Upper lobe of left lung (tissue), 6 donors: ENCODE measurements at regions not wholly inside any gene's neighbourhood (a gene's known extent, or its start where the extent isn't known, plus 50 kb on each side); places are given as distances from the start of the nearest gene placed in this dataset.
A peak's percentile ranks its signal among the peaks of the same experiment; 100 is the strongest.
"Not testable (repeated sequence)": the region's sequence is repeated elsewhere in the genome, so short reads cannot be mapped to it uniquely, and the experiment has no call there.

Experiments used
- ATAC-seq, 2 donors: fragments of 200-7000 bp; cut with Tn5 transposase; one replicate each; pipeline ENCODE4 v1.9.1; 2022; ENCODE audit warnings: mild to moderate bottlenecking in 2 of 2, moderate library complexity in 2 of 2; ENCODE audit not compliant: low FRiP score in 2 of 2
- DNase-seq, 2 donors: peaks; one replicate each; pipeline ENCODE4 v3.0.0-alpha.2; 2019 to 2020
- H3K27ac ChIP-seq, 4 donors: fragments of 200-600 bp; sonication (generic); one replicate each; pipeline ENCODE4 v1.5.1; 2016 to 2019
- H3K27me3 ChIP-seq, 4 donors: fragments of 200-600 bp; sonication (generic); one replicate each; pipeline ENCODE4 v1.5.1; 2017 to 2019
- H3K36me3 ChIP-seq, 4 donors: fragments of 200-600 bp; sonication (generic); one replicate each; pipeline ENCODE4 v1.5.1; 2016 to 2019
- H3K4me1 ChIP-seq, 4 donors: fragments of 200-600 bp; sonication (generic); one replicate each; pipeline ENCODE4 v1.5.1; 2018 to 2019
- H3K4me3 ChIP-seq, 4 donors: fragments of 200-600 bp; sonication (generic); one replicate each; pipeline ENCODE4 v1.5.1; 2017 to 2019; ENCODE audit warnings: mild to moderate bottlenecking in 2 of 4, moderate library complexity in 1 of 4
- H3K9me3 ChIP-seq, 4 donors: fragments of 200-600 bp; sonication (generic); one replicate each; pipeline ENCODE4 v1.5.1; 2018 to 2019
- CTCF ChIP-seq, 6 experiments: fragments of 450-650 bp in 4 of 6; fragments of 200-600 bp in 2 of 6; sonication (generic) in 2 of 6; IDR thresholded peaks; one replicate each; pipeline ENCODE4 v1.5.1; 2016 to 2019; ENCODE audit warnings: antibody characterized with exemption in 6 of 6
- EP300 ChIP-seq, 4 donors: sonication (generic); formaldehyde crosslinking; IDR thresholded peaks; one replicate each; pipeline ENCODE4 v1.5.1; 2017; ENCODE audit warnings: antibody characterized with exemption in 4 of 4, control low read depth in 2 of 4
- POLR2A ChIP-seq, 4 donors: fragments of 450-650 bp; IDR thresholded peaks; one replicate each; pipeline ENCODE4 v1.5.1; 2016 to 2017; ENCODE audit warnings: antibody characterized with exemption in 4 of 4, mild to moderate bottlenecking in 2 of 4
- POLR2AphosphoS5 ChIP-seq, 2 donors: sonication (generic); formaldehyde crosslinking; IDR thresholded peaks; one replicate each; pipeline ENCODE4 v1.5.1; 2017; ENCODE audit warnings: antibody characterized with exemption in 2 of 2
- WGBS, 2 donors: methylation state at CpG; one replicate each; pipeline ENCODE4 v1.1.5; 2017 to 2018; 5-methylcytosine and 5-hydroxymethylcytosine counted together
- donor health status: DM: no; HTN: no; CAD: no; lungs with moderate emphysema.
- donor health status: DM: no; HTN: yes; CAD: no; lungs with severe emphysema.

GRCh38 chr4:169330811-169331210 lies 60.1 kb upstream of the SH3RF1 start:
- Histone ChIP-seq H3K9me3 (peaks cover 0 to 5% (median 0%) of the 10 kb centered on the region in 4 donors), H3K36me3 (no peaks in the 10 kb centered on the region), H3K4me1 (no peaks in the 10 kb centered on the region), H3K4me3 (no peak overlapping the region), H3K27me3 (no peaks in the 10 kb centered on the region), H3K27ac (no peak overlapping the region)
- WGBS, 2 donors: 90 to 91% methylated on average over 13 of the region's 13 CpGs
- ATAC-seq (no peak), DNase-seq (no peak)
- TF ChIP-seq CTCF (IDR thresholded peaks at IDR 0.05) (no peak), EP300 (IDR thresholded peaks at IDR 0.05) (no peak)

GRCh38 chr4:169330095-169330494 lies 59.3 kb upstream of the SH3RF1 start:
- TF ChIP-seq POLR2A (IDR thresholded peaks at IDR 0.05) (no peak), CTCF (IDR thresholded peaks at IDR 0.05) (no peak)
- Histone ChIP-seq H3K27ac (no peak overlapping the region), H3K4me3 (no peak overlapping the region), H3K36me3 (no peaks in the 10 kb centered on the region), H3K9me3 (peaks cover 0 to 5% (median 0%) of the 10 kb centered on the region in 4 donors), H3K27me3 (no peaks in the 10 kb centered on the region), H3K4me1 (no peaks in the 10 kb centered on the region)
- WGBS, 2 donors: 85 to 87% methylated on average over 6 of the region's 6 CpGs
- no peak for DNase-seq
- peak in 1 of 2 donors; percentile 57 for ATAC-seq

- 84 to 96% methylated on average over 3 of the region's 3 CpGs for WGBS, 2 donors
- TF ChIP-seq EP300 (IDR thresholded peaks at IDR 0.05) (no peak), POLR2A (IDR thresholded peaks at IDR 0.05) (no peak), CTCF (IDR thresholded peaks at IDR 0.05) (no peak), POLR2AphosphoS5 (IDR thresholded peaks at IDR 0.05) (no peak)
- no peak for DNase-seq
Observed at GRCh38 chr4:169327951-169328350, 57.2 kb upstream of the SH3RF1 start.

GRCh38 chr4:169323925-169324324 lies 53.2 kb upstream of the SH3RF1 start:
- ATAC-seq, H3K27me3 ChIP-seq, H3K36me3 ChIP-seq, H3K4me3 ChIP-seq, H3K9me3 ChIP-seq, H3K27ac ChIP-seq, DNase-seq, H3K4me1 ChIP-seq: not testable (repeated sequence)
- WGBS, 2 donors: 100% methylated on average over 1 of the region's 1 CpG

More at GRCh38 chr4:169327951-169328350, 57.2 kb upstream of the SH3RF1 start:
- H3K36me3 ChIP-seq: no peaks in the 10 kb centered on the region
- no peak for ATAC-seq
- H3K9me3 ChIP-seq: peaks cover 0 to 4% (median 0%) of the 10 kb centered on the region in 4 donors
- H3K4me1 ChIP-seq: no peaks in the 10 kb centered on the region
- no peak overlapping the region for H3K4me3 ChIP-seq
- no peaks in the 10 kb centered on the region for H3K27me3 ChIP-seq
- no peak overlapping the region for H3K27ac ChIP-seq

- not testable (repeated sequence) for H3K9me3 ChIP-seq, H3K4me1 ChIP-seq, ATAC-seq, H3K27me3 ChIP-seq, H3K27ac ChIP-seq, H3K4me3 ChIP-seq, DNase-seq, H3K36me3 ChIP-seq
Observed at GRCh38 chr4:169322833-169323232, 52.1 kb upstream of the SH3RF1 start.
